ENCODE measurements at regions not wholly inside any gene's neighbourhood (a gene's known extent, or its start where the extent isn't known, plus 50 kb on each side); places are given as distances from the start of the nearest gene placed in this dataset.

DNA sequence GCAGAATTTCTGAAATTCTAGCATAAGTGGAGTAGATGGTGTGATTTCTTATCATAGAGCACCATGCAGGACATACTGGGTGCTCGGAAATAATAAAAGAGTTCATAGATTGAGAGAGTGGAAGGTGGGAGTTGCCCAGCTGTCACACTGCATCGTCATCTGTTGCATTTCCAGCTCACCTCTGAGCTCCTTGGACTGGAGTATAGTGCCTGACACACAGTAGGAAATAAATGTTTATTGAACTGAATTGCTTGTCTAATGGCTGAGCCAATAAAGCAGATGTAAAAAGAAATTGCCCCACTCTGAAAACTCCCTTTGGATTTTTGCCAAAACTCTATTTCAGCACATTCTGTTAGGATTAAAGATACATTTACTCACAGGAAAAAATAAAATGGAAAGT lies 108.9 kb upstream of the UBE2E1 start:
- Histone ChIP-seq H3K36me3 (ENCODE audit: control insufficient read depth in 2 of 2, extremely low read depth in 1 of 2, insufficient read depth in 2 of 2, low read length in 2 of 2) (no peaks in the 10 kb centered on the region), H3K27me3 (ENCODE audit: control insufficient read depth in 2 of 2, insufficient read depth in 2 of 2, low read length in 2 of 2) (no peaks in the 10 kb centered on the region), H3K9me3 (replicated peaks; ENCODE audit: control insufficient read depth, insufficient read depth, low read length) (no peaks in the 10 kb centered on the region), H3K4me1 (ENCODE audit: control insufficient read depth, extremely low read depth, insufficient read depth, low read length) (no peaks in the 10 kb centered on the region), H2AFZ (ENCODE audit: low read depth, low read length) (no peak overlapping the region), H3K4me2 (ENCODE audit: insufficient read depth, low read length) (no peak overlapping the region), H3K9ac (replicated peaks; ENCODE audit: extremely low read depth, insufficient read depth, low read length) (no peak overlapping the region), H3K4me3 (replicated peaks in 1 of 3; ENCODE audit: insufficient read depth in 1 of 3, low read depth in 1 of 3, low read length in 3 of 3) (no peak overlapping the region), H3K9me1 (replicated peaks; ENCODE audit: control insufficient read depth, extremely low read depth, insufficient read depth, low read length) (no peaks in the 10 kb centered on the region), H4K20me1 (replicated peaks; ENCODE audit: control insufficient read depth, extremely low read depth, insufficient read depth, low read length) (no peaks in the 10 kb centered on the region), H3K27ac (ENCODE audit: insufficient read depth, low read depth, low read length) (no peak overlapping the region), H3K79me2 (ENCODE audit: control insufficient read depth, insufficient read depth, low read length) (no peaks in the 10 kb centered on the region)
- ChIA-PET CTCF (interaction anchor here (1.5 kb wide), 1 partner anchor 64 kb away, joined by 3 read pairs; no protein-coding TSS in a partner anchor), POLR2A (interaction anchor here (0.5 kb wide), 1 partner anchor 319 kb away, joined by 4 read pairs; no protein-coding TSS in a partner anchor)
- dilution Hi-C loops (cut with MboI; ENCODE audit: extremely low pct_ligation_motif_present, low sequenced_read_pairs) (no loop called here), intact Hi-C loops (cut with micrococcal nuclease) (no loop called here)
- no TSS peak for BruUV-seq (replicated peaks)
- no peak for DNase-seq (ENCODE audit: low read depth, low spot score)
- TF ChIP-seq FOS (IDR thresholded peaks at IDR 0.05; ENCODE audit: borderline replicate concordance, insufficient read depth, low read length): no peak
- no peak for FAIRE-seq

DNA sequence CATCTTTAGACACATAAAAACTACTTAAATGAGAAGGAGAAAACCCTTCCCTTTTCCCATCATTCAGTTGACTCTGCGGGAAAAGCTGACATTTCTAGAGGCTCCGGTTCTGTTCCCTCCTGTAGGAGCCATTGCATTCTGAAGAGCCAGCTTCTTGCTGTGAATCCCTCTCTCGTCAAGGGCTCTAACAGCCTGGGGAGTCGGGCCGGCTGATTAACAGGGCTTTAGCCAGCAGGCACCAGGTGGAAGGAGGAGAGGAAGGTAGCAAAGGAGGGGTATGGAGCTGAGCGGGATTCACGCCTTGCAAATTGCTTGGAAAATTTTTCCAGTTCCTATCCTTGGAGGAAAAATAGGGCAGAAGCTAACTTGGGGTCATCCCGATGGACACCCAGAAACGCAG lies 108.3 kb upstream of the UBE2E1 start:
- Histone ChIP-seq H3K9me3 (replicated peaks; ENCODE audit: control insufficient read depth, insufficient read depth, low read length) (no peaks in the 10 kb centered on the region), H3K9ac (replicated peaks; ENCODE audit: extremely low read depth, insufficient read depth, low read length) (no peak overlapping the region), H3K27me3 (ENCODE audit: control insufficient read depth in 2 of 2, insufficient read depth in 2 of 2, low read length in 2 of 2) (no peaks in the 10 kb centered on the region), H2AFZ (ENCODE audit: low read depth, low read length) (no peak overlapping the region), H3K4me2 (ENCODE audit: insufficient read depth, low read length) (no peak overlapping the region), H3K9me1 (replicated peaks; ENCODE audit: control insufficient read depth, extremely low read depth, insufficient read depth, low read length) (no peaks in the 10 kb centered on the region), H3K27ac (ENCODE audit: insufficient read depth, low read depth, low read length) (no peak overlapping the region), H4K20me1 (replicated peaks; ENCODE audit: control insufficient read depth, extremely low read depth, insufficient read depth, low read length) (no peaks in the 10 kb centered on the region), H3K4me3 (replicated peaks in 1 of 3; ENCODE audit: insufficient read depth in 1 of 3, low read depth in 1 of 3, low read length in 3 of 3) (no peak overlapping the region), H3K36me3 (ENCODE audit: control insufficient read depth in 2 of 2, extremely low read depth in 1 of 2, insufficient read depth in 2 of 2, low read length in 2 of 2) (no peaks in the 10 kb centered on the region), H3K79me2 (ENCODE audit: control insufficient read depth, insufficient read depth, low read length) (no peaks in the 10 kb centered on the region), H3K4me1 (ENCODE audit: control insufficient read depth, extremely low read depth, insufficient read depth, low read length) (peaks cover 3% of the 10 kb centered on the region)
- TF ChIP-seq JUN (IDR thresholded peaks at IDR 0.05; ENCODE audit: borderline replicate concordance, insufficient read depth, insufficient read length, low read depth) (no peak), MYC (IDR thresholded peaks at IDR 0.05; ENCODE audit: low read depth, low read length) (no peak), EZH2 (IDR thresholded peaks at IDR 0.05; ENCODE audit: borderline replicate concordance, low read depth, low read length, severe bottlenecking) (no peak)
- TF ChIP-seq, protein P1, sequence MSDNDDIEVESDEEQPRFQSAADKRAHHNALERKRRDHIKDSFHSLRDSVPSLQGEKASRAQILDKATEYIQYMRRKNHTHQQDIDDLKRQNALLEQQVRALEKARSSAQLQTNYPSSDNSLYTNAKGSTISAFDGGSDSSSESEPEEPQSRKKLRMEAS (IDR thresholded peaks at IDR 0.05; ENCODE audit: insufficient read depth, insufficient read length): no peak
- dilution Hi-C loops (cut with MboI; ENCODE audit: extremely low pct_ligation_motif_present, low sequenced_read_pairs) (no loop called here), intact Hi-C loops (cut with micrococcal nuclease) (no loop called here)
- no peak for DNase-seq (ENCODE audit: low read depth, low spot score)
- no TSS peak for BruUV-seq (replicated peaks)
- POLR2A ChIA-PET: interaction anchor here (0.5 kb wide), 1 partner anchor 320 kb away, joined by 4 read pairs; no protein-coding TSS in a partner anchor
- CTCF ChIA-PET: no interaction called here
- no peak for FAIRE-seq

All from endothelial cell of umbilical vein (primary cell).